Stimulated activated CD4-positive, alpha-beta T cell treated with anti-CD3 and anti-CD28 coated beads, Interleukin-2, amount 100 ng/mL, for 24 hours (primary cell): ENCODE measurements at regions not wholly inside any gene's neighbourhood (a gene's known extent, or its start where the extent isn't known, plus 50 kb on each side); places are given as distances from the start of the nearest gene placed in this dataset.
A peak's percentile ranks its signal among the peaks of the same experiment; 100 is the strongest.
"Not testable (repeated sequence)": the region's sequence is repeated elsewhere in the genome, so short reads cannot be mapped to it uniquely, and the experiment has no call there.

Experiments used
- DNase-seq, 2 donors: peaks; one replicate each; pipeline ENCODE4 v3.0.0-alpha.2; 2020

- no peak for DNase-seq
Observed at GRCh38 chr1:60886090-60886489, 196.3 kb upstream of the NFIA start.

- no peak for DNase-seq
Observed at GRCh38 chr1:60880202-60880601, 202.2 kb upstream of the NFIA start.

- no peak for DNase-seq
Observed at GRCh38 chr1:60878323-60878722, 204.0 kb upstream of the NFIA start.

GRCh38 chr1:60877376-60877775, 205.0 kb upstream of the NFIA start:
- no peak for DNase-seq

GRCh38 chr1:60876952-60877351, 205.4 kb upstream of the NFIA start:
- DNase-seq: no peak

GRCh38 chr1:60875138-60875537, 207.2 kb upstream of the NFIA start:
- no peak for DNase-seq

- peak; percentile 17 to 31 for DNase-seq
Observed at GRCh38 chr1:60874718-60875117, 207.6 kb upstream of the NFIA start.

GRCh38 chr1:60873396-60873795, 209.0 kb upstream of the NFIA start:
- DNase-seq: not testable (repeated sequence)

- no peak for DNase-seq
Observed at GRCh38 chr1:60872426-60873054, 209.8 kb upstream of the NFIA start.

- no peak for DNase-seq
Observed at GRCh38 chr1:60870269-60870865, 212.0 kb upstream of the NFIA start.

GRCh38 chr1:60868901-60869663, 213.3 kb upstream of the NFIA start:
- no peak for DNase-seq

- no peak for DNase-seq
Observed at GRCh38 chr1:60867782-60868181, 214.6 kb upstream of the NFIA start.

- DNase-seq: no peak
Observed at GRCh38 chr1:60866917-60867531, 215.3 kb upstream of the NFIA start.

GRCh38 chr1:60866226-60866900, 216.0 kb upstream of the NFIA start:
- DNase-seq: no peak

GRCh38 chr1:60865166-60865565, 217.2 kb upstream of the NFIA start:
- no peak for DNase-seq

GRCh38 chr1:60864722-60865121, 217.6 kb upstream of the NFIA start:
- DNase-seq: no peak

- DNase-seq: no peak
Observed at GRCh38 chr1:60863131-60863530, 219.2 kb upstream of the NFIA start.

GRCh38 chr1:60861961-60862567, 220.3 kb upstream of the NFIA start:
- no peak for DNase-seq

- no peak for DNase-seq
Observed at GRCh38 chr1:60859111-60859510, 223.2 kb upstream of the NFIA start.

- DNase-seq: no peak
Observed at GRCh38 chr1:60857851-60858250, 224.5 kb upstream of the NFIA start.

- no peak for DNase-seq
Observed at GRCh38 chr1:60850084-60850483, 232.3 kb upstream of the NFIA start.

GRCh38 chr1:60849401-60849800, 233.0 kb upstream of the NFIA start:
- no peak for DNase-seq
